ENCODE measurements at regions not wholly inside any gene's neighbourhood (a gene's known extent, or its start where the extent isn't known, plus 50 kb on each side); places are given as distances from the start of the nearest gene placed in this dataset.

DNA sequence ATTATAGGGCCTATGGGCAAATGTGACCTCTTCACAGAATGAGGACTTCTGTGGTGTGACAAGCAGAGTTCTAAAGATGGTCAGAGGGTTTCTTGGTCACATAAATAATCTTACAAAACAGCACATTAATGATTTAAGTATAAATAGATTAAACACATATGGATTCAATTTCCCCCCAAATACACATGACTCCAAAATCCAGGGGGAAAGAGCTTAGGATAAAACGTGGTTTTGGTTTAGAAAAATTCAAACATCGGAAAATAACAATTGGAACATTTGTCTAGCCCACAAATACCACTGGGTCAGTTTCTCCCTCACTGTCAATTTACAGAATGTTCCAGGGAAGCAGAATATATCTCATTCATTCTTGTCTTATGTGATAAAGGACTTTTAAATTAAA is 283.1 kb downstream of the COG6 start:
- H3K4me3 Mint-ChIP-seq: no peak overlapping the region

DNA sequence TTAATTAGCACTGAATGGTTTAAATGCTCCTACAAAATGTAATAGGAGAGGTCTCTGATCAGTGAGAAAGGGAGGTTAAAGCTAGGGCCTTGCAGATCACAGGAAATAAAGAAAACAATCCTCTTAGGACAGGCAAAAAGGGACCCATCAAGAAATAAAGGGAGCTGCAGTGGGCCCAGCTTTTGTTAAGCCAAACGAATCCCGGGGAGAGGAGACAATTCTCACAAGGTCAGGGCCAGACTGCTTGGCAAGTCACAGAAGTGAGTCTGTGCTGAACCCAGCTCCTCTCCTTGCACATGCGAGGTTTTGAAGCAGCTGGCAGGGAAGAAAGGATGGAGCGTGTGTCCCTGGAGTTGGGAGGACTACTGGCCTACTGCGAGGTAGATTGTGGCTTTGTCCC is 285.8 kb downstream of the COG6 start:
- no peak overlapping the region for H3K4me3 Mint-ChIP-seq
- TF ChIP-seq, protein P1, sequence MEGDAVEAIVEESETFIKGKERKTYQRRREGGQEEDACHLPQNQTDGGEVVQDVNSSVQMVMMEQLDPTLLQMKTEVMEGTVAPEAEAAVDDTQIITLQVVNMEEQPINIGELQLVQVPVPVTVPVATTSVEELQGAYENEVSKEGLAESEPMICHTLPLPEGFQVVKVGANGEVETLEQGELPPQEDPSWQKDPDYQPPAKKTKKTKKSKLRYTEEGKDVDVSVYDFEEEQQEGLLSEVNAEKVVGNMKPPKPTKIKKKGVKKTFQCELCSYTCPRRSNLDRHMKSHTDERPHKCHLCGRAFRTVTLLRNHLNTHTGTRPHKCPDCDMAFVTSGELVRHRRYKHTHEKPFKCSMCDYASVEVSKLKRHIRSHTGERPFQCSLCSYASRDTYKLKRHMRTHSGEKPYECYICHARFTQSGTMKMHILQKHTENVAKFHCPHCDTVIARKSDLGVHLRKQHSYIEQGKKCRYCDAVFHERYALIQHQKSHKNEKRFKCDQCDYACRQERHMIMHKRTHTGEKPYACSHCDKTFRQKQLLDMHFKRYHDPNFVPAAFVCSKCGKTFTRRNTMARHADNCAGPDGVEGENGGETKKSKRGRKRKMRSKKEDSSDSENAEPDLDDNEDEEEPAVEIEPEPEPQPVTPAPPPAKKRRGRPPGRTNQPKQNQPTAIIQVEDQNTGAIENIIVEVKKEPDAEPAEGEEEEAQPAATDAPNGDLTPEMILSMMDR (IDR thresholded peaks at IDR 0.05): no peak
- H3K9me3 Mint-ChIP-seq: no peaks in the 10 kb centered on the region
- H3K27ac Mint-ChIP-seq: no peak overlapping the region
- no peaks in the 10 kb centered on the region for H3K36me3 Mint-ChIP-seq (ENCODE audit: low read depth)
- H3K27me3 Mint-ChIP-seq (ENCODE audit: insufficient read depth): peaks cover 12% of the 10 kb centered on the region
- no peak for DNase-seq
- H3K4me1 Mint-ChIP-seq (ENCODE audit: low read depth): no peaks in the 10 kb centered on the region

More for the DNA sequence above, 283.1 kb downstream of the COG6 start:
- H3K4me1 Mint-ChIP-seq (ENCODE audit: low read depth): no peaks in the 10 kb centered on the region
- peaks cover 12% of the 10 kb centered on the region for H3K27me3 Mint-ChIP-seq (ENCODE audit: insufficient read depth)
- no peak for DNase-seq
- no peaks in the 10 kb centered on the region for H3K36me3 Mint-ChIP-seq (ENCODE audit: low read depth)
- TF ChIP-seq, protein P1 (IDR thresholded peaks at IDR 0.05): no peak
- no peak overlapping the region for H3K27ac Mint-ChIP-seq
- no peaks in the 10 kb centered on the region for H3K9me3 Mint-ChIP-seq

DNA sequence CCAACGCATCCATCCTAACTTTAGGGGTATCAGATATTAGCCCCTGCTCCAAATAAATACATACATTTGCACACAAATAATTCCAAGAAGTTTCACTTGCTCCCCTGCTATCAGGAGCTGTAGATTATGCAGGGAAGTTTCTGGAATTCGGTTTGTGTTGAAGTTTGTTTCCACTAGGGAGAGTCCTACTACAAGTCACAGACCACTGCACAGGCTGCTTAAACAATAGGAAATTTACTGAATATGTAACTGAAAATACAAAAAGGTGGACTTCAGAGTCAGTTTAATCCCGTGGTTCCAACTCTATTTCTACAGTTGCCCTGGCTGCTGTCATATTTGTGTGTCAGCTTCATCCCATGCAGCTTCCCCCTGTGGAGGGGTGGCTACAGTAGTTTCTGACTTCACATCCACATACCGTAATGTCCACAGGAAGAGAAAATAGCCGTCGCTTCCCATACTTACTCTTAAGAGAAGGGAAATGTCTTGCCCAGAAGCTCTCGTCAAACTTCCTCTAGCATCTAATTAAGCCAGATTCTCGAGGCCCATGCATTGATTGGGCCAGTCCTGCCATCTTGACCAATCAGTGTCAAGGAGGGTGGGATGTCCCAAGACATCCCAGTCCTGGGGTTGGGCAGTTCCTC is 286.6 kb downstream of the COG6 start:
- peaks cover 12% of the 10 kb centered on the region for H3K27me3 Mint-ChIP-seq (ENCODE audit: insufficient read depth)
- no peaks in the 10 kb centered on the region for H3K36me3 Mint-ChIP-seq (ENCODE audit: low read depth)
- no peak overlapping the region for H3K4me3 Mint-ChIP-seq
- TF ChIP-seq, protein P1 (IDR thresholded peaks at IDR 0.05): no peak
- H3K9me3 Mint-ChIP-seq: no peaks in the 10 kb centered on the region
- no peaks in the 10 kb centered on the region for H3K4me1 Mint-ChIP-seq (ENCODE audit: low read depth)
- no peak for DNase-seq
- no peak overlapping the region for H3K27ac Mint-ChIP-seq

DNA sequence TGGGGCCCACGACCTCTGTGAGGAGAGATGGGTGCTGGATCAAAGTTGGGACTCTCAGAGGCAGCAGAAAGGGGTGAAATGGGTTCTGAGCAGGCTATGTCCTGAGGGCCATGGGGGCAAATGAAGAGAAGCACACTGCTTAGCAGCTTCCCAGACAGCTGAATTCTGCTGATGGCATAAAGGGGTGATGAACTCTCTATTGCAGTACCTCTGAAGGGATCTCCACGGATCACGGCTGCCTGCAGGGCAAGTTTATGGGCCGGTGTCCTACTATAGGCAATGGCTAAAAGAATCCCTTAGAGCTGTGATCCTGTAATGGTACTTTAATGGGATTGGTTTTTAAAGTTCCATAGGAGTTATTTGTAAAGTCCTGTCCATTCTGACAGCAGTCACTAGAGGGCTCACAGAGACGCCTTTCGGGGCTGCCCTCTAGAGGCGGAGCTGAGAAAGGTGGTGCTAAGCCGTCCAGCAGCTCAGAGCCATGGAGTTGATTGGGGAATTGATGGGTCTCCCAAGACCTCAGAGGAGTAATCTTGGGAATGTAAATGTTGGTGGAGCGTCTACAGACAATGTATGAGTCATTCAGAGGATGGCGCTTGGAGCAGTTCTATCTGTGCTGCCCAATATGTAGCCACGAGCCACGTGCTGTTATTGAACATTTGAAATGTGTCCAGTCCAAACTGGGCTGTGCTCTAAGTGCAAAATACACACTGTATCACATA is 287.3 kb downstream of the COG6 start:
- no peaks in the 10 kb centered on the region for H3K4me1 Mint-ChIP-seq (ENCODE audit: low read depth)
- no peaks in the 10 kb centered on the region for H3K9me3 Mint-ChIP-seq
- no peak overlapping the region for H3K4me3 Mint-ChIP-seq
- no peaks in the 10 kb centered on the region for H3K36me3 Mint-ChIP-seq (ENCODE audit: low read depth)
- DNase-seq: peak; percentile 66
- TF ChIP-seq, protein P1 (IDR thresholded peaks at IDR 0.05): peak; percentile 91
- H3K27me3 Mint-ChIP-seq (ENCODE audit: insufficient read depth): peaks cover 12% of the 10 kb centered on the region
- H3K27ac Mint-ChIP-seq: no peak overlapping the region

DNA sequence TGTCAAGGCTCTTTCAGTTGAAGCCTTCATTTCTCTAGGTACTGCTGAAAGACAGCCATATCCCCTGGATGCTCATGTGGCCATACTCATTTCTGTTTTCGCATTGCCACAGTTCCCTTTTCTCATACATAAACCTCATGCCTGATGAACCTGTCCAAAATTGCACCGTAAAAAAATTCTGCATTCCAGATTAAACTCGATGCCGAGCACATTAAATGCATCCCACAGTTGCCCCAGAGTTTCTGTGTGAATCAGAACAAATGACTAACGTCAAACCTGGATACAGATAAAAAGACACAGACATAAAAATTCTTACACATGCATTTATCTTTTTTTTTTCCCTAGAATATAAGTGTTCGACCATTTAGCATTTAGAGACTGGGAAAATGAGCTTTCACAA is 288.2 kb downstream of the COG6 start:
- H3K36me3 Mint-ChIP-seq (ENCODE audit: low read depth): no peaks in the 10 kb centered on the region
- H3K27ac Mint-ChIP-seq: no peak overlapping the region
- H3K27me3 Mint-ChIP-seq (ENCODE audit: insufficient read depth): peaks cover 6% of the 10 kb centered on the region
- H3K4me1 Mint-ChIP-seq (ENCODE audit: low read depth): no peaks in the 10 kb centered on the region
- H3K4me3 Mint-ChIP-seq: no peak overlapping the region
- DNase-seq: no peak
- TF ChIP-seq, protein P1 (IDR thresholded peaks at IDR 0.05): no peak
- no peaks in the 10 kb centered on the region for H3K9me3 Mint-ChIP-seq

All from HFFc6 (cell line).